ENCODE measurements at regions not wholly inside any gene's neighbourhood (a gene's known extent, or its start where the extent isn't known, plus 50 kb on each side); places are given as distances from the start of the nearest gene placed in this dataset.

GRCh38 chr2:119049968-119050704, 108.1 kb downstream of the MARCO start:
- DNase-seq: peak; percentile 5 to 9

All from activated CD4-positive, alpha-beta T cell treated with anti-CD3 and anti-CD28 coated beads, Interleukin-2, amount 50 U/mL, for 48 hours (primary cell).